NOMO-1 (cell line): ENCODE measurements at regions not wholly inside any gene's neighbourhood (a gene's known extent, or its start where the extent isn't known, plus 50 kb on each side); places are given as distances from the start of the nearest gene placed in this dataset.
A peak's percentile ranks its signal among the peaks of the same experiment; 100 is the strongest.
"Not testable (repeated sequence)": the region's sequence is repeated elsewhere in the genome, so short reads cannot be mapped to it uniquely, and the experiment has no call there.

Source experiments
- DNase-seq, 2 experiments: peaks; one replicate each; lab custom pipeline; 2025; ENCODE audit not compliant: unreplicated experiment in 2 of 2; lab: John Stamatoyannopoulos, UW

GRCh38 chr2:100699131-100699530 lies 120.8 kb upstream of the NPAS2 start:
- no peak for DNase-seq

GRCh38 chr2:100702438-100703109 lies 117.4 kb upstream of the NPAS2 start:
- no peak for DNase-seq

- no peak for DNase-seq
Observed at GRCh38 chr2:100703213-100703612, 116.7 kb upstream of the NPAS2 start.

- no peak for DNase-seq
Observed at GRCh38 chr2:100703739-100704138, 116.2 kb upstream of the NPAS2 start.

- DNase-seq: no peak
Observed at GRCh38 chr2:100704156-100704555, 115.8 kb upstream of the NPAS2 start.

- no peak for DNase-seq
Observed at GRCh38 chr2:100704711-100705110, 115.2 kb upstream of the NPAS2 start.

- no peak for DNase-seq
Observed at GRCh38 chr2:100707016-100707947, 112.7 kb upstream of the NPAS2 start.

- DNase-seq: no peak
Observed at GRCh38 chr2:100708333-100708732, 111.6 kb upstream of the NPAS2 start.

- DNase-seq: no peak
Observed at GRCh38 chr2:100713106-100713505, 106.8 kb upstream of the NPAS2 start.

GRCh38 chr2:100714396-100715010 lies 105.4 kb upstream of the NPAS2 start:
- DNase-seq: not testable (repeated sequence)

GRCh38 chr2:100715861-100716260 lies 104.1 kb upstream of the NPAS2 start:
- DNase-seq: not testable (repeated sequence)

- no peak for DNase-seq
Observed at GRCh38 chr2:100716581-100716980, 103.4 kb upstream of the NPAS2 start.

- no peak for DNase-seq
Observed at GRCh38 chr2:100718065-100718629, 101.8 kb upstream of the NPAS2 start.

GRCh38 chr2:100720445-100720844 lies 99.5 kb upstream of the NPAS2 start:
- no peak for DNase-seq

- no peak for DNase-seq
Observed at GRCh38 chr2:100721693-100722092, 98.2 kb upstream of the NPAS2 start.

- DNase-seq: no peak
Observed at GRCh38 chr2:100722125-100722524, 97.8 kb upstream of the NPAS2 start.

GRCh38 chr2:100726866-100727265 lies 93.1 kb upstream of the NPAS2 start:
- no peak for DNase-seq

- DNase-seq: peak in 1 of 2 experiments; percentile 17
Observed at GRCh38 chr2:100730290-100730868, 89.6 kb upstream of the NPAS2 start.

GRCh38 chr2:100731535-100731981 lies 88.4 kb upstream of the NPAS2 start:
- DNase-seq: no peak

GRCh38 chr2:100733391-100734187 lies 86.3 kb upstream of the NPAS2 start:
- peak; percentile 63 to 90 for DNase-seq
